Hematopoietic multipotent progenitor cell treated with erythropoietin and hydrocortisone succinate and interleukin-3 and kit ligand, for 8 days (in vitro differentiated cells): ENCODE measurements at regions not wholly inside any gene's neighbourhood (a gene's known extent, or its start where the extent isn't known, plus 50 kb on each side); places are given as distances from the start of the nearest gene placed in this dataset.

Experiments
- DNase-seq: peaks from one replicate; pipeline ENCODE4 v3.0.0-alpha.2; 2015

DNA sequence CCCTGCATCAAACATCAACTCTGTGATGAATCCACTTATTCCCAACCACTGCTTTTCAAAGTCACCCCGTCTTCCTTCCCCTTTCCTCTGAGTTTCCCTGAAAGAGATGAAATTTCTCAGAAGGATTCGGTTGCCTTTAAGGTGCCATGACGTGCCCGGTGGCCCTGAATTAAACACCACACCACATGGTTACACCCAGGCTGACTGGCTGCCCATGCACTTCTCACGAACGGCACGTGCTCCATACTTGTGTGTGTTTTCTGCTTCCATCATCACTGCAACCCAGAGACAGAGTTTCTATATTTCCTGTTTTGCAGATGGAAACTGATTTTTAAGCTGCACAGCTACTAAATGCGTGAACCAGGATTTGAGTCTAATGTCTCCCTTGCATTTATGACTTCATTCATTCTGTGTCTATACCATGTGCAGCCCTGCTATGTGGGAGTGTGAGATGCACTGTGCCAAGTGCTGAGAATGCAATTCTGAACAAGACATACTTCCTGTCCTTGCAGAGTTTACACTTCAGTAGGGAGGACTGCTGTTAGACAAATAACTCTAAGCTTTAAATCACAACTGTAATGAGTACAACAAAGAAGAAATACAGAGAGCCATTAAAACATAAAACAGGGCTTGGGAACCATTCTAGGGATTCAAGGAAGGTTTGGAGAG, 162.9 kb downstream of the NXNL2 start:
- no peak for DNase-seq

GRCh38 chr9:88702985-88703384, 168.0 kb downstream of the NXNL2 start:
- DNase-seq: no peak

DNA sequence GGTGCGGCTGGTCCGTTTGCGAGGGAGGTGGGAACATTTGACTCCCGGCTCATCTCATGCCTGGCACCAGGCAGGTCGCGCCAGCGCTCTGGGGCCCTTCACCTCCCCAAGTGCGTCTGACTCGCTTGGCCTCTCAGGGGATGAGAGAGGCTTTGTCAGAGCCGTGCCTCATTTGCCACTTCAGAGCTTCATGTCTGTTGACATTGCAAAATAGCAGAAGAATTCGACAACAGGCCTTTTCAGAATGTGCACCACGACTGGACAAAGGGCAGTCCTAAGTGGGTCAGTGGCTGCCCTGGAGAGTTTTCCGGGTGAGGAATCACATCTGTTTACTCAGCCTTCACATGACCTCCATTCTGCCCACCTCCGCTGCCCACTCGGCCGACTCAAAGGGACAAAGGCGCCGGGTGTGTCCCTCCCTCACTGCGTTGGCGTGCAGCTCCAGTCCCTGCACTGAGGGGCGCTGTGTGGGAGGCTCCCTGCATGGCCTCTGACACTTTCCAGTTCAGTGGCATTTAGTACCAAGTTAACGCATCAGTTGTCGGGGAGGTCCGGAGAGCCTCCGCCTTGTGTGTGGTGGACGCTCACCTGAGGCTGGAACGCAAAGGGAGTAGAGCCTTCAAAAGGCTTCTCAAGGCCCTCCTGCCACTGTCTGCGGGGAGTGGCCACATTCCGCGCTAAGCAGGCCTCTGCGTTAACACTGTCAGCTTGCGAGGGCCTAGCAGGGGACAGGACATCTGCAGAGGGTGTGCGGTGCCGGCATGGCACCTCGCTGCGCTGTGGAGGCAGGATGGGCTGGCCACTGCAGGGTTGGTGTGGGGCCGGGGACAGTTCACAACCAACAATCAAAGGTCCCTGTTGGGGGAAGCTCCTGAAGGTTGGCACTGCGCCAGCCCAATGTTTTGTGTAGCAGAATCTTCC, 171.5 kb downstream of the NXNL2 start:
- no peak for DNase-seq

DNA sequence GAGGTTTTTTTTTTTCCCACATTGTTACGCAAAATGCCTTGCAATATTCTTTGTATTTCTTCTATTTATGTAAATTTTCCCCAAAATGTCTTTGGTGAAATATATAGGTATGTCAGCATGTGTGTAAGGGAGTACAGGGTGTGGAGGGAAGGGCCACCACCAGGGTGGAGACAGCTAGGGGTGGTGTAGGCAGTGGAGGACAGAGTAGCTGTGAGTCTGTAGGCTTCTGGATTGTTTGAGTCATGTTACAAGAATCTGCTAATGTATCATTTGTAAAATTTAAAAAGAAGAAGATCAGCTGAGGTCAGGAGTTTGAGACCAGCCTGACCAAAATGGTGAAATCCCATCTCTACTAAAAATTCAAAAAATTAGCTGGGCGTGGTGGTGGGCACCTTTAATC, 175.5 kb downstream of the NXNL2 start:
- DNase-seq: no peak

GRCh38 chr9:88711719-88712118, 176.7 kb downstream of the NXNL2 start:
- DNase-seq: no peak

- no peak for DNase-seq
Measured at GRCh38 chr9:88712484-88712883, 177.5 kb downstream of the NXNL2 start.

DNA sequence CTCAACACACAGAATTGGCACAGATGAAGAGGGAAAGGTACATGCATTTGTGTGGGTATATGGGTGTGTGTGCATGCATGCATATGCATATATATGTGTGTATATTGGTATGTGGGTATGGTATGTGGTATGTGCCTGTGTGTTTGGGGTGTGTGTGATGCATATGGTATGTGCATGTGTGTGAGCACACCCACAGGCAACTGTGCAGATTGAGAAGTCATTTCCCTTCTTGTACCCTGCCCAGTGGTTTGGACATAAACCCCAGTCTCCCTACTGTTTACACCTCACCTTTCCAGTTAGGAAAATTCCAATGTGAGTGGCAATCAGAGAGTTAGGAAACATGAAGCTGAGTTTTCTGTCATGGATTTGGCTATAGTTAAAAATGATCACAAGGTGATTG, 178.0 kb downstream of the NXNL2 start:
- no peak for DNase-seq

- no peak for DNase-seq
Measured at GRCh38 chr9:88716596-88717290, 181.8 kb downstream of the NXNL2 start.

DNA sequence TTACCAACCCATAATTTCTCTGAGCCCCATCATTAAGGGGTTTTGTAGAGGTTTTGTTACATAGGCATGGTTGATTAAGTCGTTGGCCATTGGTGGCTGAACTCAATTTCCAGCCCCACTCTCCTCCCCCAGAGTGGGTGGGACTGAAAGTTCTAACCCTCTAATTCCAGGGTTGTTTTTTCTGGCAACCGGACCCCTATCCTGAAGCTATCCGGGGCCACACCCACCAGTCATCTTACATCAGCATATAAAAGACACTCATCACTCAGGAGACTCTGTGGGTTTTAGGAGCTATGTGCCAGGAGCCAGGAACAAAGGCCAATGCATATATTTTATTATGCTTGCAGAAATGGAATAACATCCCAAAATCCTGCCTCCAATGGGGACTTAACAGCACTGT, 186.0 kb downstream of the NXNL2 start:
- DNase-seq: no peak

- no peak for DNase-seq
Measured at GRCh38 chr9:88721495-88722279, 186.7 kb downstream of the NXNL2 start.

DNA sequence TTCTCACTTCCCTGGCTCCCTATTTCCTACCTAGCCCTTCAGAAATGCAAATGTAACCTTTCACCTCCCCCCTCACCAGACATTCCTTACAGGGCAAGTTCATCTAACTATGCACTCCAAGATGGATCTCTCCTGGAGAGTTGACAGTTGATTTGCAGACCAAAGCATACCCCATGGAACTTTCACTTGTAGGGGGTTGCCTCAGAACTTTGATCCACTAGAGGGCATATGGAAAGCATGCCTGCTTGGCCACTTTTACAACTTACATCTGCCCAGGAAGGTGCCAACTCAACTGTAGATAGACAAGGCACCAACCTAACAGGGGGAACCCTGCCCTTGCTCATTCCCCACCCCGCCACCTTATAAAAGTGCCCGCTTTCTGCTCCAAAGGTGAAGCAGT, 187.8 kb downstream of the NXNL2 start:
- peak; percentile 4 for DNase-seq

GRCh38 chr9:88723751-88724150, 188.8 kb downstream of the NXNL2 start:
- no peak for DNase-seq

DNA sequence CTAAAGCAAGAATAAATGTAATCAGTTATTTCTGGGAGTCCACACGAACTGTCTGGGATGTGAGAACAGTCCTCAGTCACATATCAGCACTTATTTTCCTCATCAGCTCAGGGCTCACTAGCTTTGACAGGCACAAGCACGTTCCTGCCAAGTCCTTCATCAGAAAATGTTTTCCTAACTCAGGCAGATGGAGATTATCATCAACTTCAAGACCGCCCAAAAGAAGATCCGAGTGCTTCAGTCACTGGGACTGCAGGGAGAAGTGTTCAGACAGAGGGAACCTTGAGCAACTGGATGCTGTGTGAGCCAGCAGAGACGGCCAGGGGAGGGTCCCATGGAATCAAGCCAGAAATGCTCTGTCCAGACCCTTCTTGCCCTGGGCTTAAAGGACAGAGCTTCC, 189.4 kb downstream of the NXNL2 start:
- DNase-seq: no peak

DNA sequence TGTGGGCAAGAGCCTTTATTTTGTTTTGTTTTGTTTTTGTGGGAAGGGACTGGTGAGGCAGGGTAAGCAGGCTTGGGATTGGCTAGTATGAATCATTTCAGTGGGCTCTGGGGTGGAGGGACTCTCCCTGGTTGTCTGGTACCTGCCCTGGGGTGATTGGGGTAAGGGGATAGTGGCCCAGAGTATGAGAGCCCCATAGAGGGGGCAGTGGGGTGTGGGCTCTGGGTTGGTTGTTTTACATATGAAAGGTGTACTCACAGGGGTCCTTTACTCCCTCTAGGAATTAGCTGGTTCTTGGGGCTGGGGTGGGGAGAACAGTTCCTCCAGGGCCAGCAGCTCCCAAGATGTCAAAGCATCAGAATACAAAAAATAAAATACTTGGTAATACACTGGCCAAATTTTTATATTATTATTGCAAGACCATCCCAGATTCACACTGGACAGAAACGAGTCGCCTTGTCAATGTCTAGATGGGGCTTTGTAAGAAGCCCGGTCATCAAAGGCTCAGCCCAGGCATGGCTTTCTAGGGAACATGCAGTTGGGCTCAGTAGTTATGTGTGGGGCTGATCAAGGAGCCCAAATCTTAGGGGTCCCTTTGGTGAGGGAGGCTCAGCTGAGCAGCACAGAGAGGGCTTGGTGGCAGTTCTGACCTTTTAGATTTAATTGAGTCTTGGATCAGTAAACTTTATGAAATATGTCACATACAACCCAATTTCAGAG, 190.5 kb downstream of the NXNL2 start:
- DNase-seq: no peak

DNA sequence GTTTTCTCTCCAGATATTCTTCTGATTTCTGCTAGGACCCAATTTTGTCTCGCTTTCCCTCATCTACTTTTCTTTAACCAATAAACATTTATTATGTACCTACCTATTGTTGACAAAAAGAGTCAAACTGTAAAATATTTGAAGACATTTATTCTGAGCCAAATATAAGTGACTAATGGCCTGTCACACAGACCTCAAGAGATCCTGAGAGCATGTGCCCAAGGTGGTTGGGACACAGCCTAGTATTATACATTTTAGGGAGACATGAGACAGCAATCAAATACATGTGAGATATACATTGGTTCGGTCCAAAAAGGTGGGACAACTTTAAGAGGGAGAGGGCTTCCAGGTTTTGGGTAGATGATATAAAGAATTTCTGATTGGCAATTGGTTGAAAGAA, 191.8 kb downstream of the NXNL2 start:
- DNase-seq: no peak

DNA sequence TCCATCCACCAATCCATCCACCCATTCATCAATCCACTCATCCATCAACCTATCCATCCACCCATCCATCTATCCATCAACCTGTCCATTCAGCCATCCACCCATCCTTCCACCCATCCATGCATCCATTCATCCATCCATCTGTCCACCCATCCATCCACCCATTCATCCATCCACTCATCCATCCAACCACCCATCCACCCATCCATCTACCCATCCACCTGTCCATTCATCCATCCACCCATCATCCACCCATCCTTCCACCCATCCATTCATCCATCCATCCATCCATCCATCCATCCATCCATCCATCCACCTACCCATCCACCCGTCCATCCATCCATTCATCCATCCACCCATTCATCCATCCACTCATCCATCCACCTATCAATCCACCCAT, 195.8 kb downstream of the NXNL2 start:
- no peak for DNase-seq

- DNase-seq: no peak
Measured at GRCh38 chr9:88732128-88732527, 197.2 kb downstream of the NXNL2 start.

- no peak for DNase-seq
Measured at GRCh38 chr9:88733651-88734421, 198.9 kb downstream of the NXNL2 start.

GRCh38 chr9:88734527-88734926, 199.5 kb downstream of the NXNL2 start:
- no peak for DNase-seq

DNA sequence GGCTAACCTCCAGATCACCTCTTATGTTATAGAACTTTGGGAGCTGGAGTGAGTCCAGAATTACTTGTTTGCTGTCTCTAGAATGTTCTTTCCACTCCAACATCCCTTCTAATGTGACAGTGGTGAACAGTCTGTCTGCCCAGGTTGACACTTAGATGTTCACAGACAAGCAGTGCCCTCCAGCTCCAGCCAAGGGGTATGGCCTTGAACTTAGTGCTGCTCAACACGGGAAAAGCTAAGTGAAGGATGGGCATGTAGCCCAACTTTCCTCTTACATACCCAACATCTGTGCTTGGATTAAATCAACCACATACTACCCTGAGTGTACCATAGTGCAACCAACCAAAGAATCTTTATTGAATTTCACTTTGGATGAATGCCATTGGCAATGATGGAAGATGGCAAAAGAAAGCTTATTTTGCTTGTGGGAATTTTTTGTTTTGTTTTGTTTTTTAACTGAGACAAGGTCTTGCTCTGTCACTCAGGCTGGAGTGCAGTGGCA, 201.2 kb downstream of the NXNL2 start:
- DNase-seq: no peak

GRCh38 chr9:88737031-88737430, 202.1 kb downstream of the NXNL2 start:
- no peak for DNase-seq
